ENCODE measurements at regions not wholly inside any gene's neighbourhood (a gene's known extent, or its start where the extent isn't known, plus 50 kb on each side); places are given as distances from the start of the nearest gene placed in this dataset.

- TF ChIP-seq MYC (IDR thresholded peaks at IDR 0.05; ENCODE audit: low read depth, low read length) (no peak), MAX (IDR thresholded peaks at IDR 0.05; ENCODE audit: low read depth, low read length) (no peak), POLR2A (IDR thresholded peaks at IDR 0.05; ENCODE audit: extremely low read depth, insufficient read length) (no peak), CTCF (IDR thresholded peaks at IDR 0.05; ENCODE audit: low read depth, low read length) (no peak)
- DNase-seq (ENCODE audit: low read depth), result no peak
- H3K4me3 ChIP-seq (ENCODE audit: low read depth, low read length), result no peak overlapping the region
Measured at GRCh38 chr3:190721330-190721729, 141.2 kb downstream of the GMNC start.

- H3K4me3 ChIP-seq (ENCODE audit: low read depth, low read length), result no peak overlapping the region
- no peak for TF ChIP-seq CTCF (IDR thresholded peaks at IDR 0.05; ENCODE audit: low read depth, low read length)
- no peak for TF ChIP-seq POLR2A (IDR thresholded peaks at IDR 0.05; ENCODE audit: extremely low read depth, insufficient read length)
- TF ChIP-seq MAX (IDR thresholded peaks at IDR 0.05; ENCODE audit: low read depth, low read length), result no peak
- TF ChIP-seq MYC (IDR thresholded peaks at IDR 0.05; ENCODE audit: low read depth, low read length), result no peak
- DNase-seq (ENCODE audit: low read depth), result no peak
Measured at GRCh38 chr3:190718671-190719070, 143.8 kb downstream of the GMNC start.

GRCh38 chr3:190718097-190718496, 144.4 kb downstream of the GMNC start:
- no peak for DNase-seq (ENCODE audit: low read depth)
- H3K4me3 ChIP-seq (ENCODE audit: low read depth, low read length), result no peak overlapping the region
- TF ChIP-seq MYC (IDR thresholded peaks at IDR 0.05; ENCODE audit: low read depth, low read length) (no peak), CTCF (IDR thresholded peaks at IDR 0.05; ENCODE audit: low read depth, low read length) (no peak), POLR2A (IDR thresholded peaks at IDR 0.05; ENCODE audit: extremely low read depth, insufficient read length) (no peak), MAX (IDR thresholded peaks at IDR 0.05; ENCODE audit: low read depth, low read length) (no peak)

GRCh38 chr3:190716961-190717360, 145.5 kb downstream of the GMNC start:
- DNase-seq (ENCODE audit: low read depth), result no peak
- no peak overlapping the region for H3K4me3 ChIP-seq (ENCODE audit: low read depth, low read length)
- TF ChIP-seq POLR2A (IDR thresholded peaks at IDR 0.05; ENCODE audit: extremely low read depth, insufficient read length) (no peak), CTCF (IDR thresholded peaks at IDR 0.05; ENCODE audit: low read depth, low read length) (no peak), MAX (IDR thresholded peaks at IDR 0.05; ENCODE audit: low read depth, low read length) (no peak), MYC (IDR thresholded peaks at IDR 0.05; ENCODE audit: low read depth, low read length) (no peak)

GRCh38 chr3:190716211-190716610, 146.3 kb downstream of the GMNC start:
- no peak overlapping the region for H3K4me3 ChIP-seq (ENCODE audit: low read depth, low read length)
- DNase-seq (ENCODE audit: low read depth), result no peak
- TF ChIP-seq MAX (IDR thresholded peaks at IDR 0.05; ENCODE audit: low read depth, low read length), result no peak
- TF ChIP-seq POLR2A (IDR thresholded peaks at IDR 0.05; ENCODE audit: extremely low read depth, insufficient read length), result no peak
- no peak for TF ChIP-seq MYC (IDR thresholded peaks at IDR 0.05; ENCODE audit: low read depth, low read length)

GRCh38 chr3:190710723-190711122, 151.8 kb downstream of the GMNC start:
- no peak overlapping the region for H3K4me3 ChIP-seq (ENCODE audit: low read depth, low read length)
- TF ChIP-seq CTCF (IDR thresholded peaks at IDR 0.05; ENCODE audit: low read depth, low read length), result no peak
- no peak for TF ChIP-seq MYC (IDR thresholded peaks at IDR 0.05; ENCODE audit: low read depth, low read length)
- TF ChIP-seq POLR2A (IDR thresholded peaks at IDR 0.05; ENCODE audit: extremely low read depth, insufficient read length), result no peak
- no peak for TF ChIP-seq MAX (IDR thresholded peaks at IDR 0.05; ENCODE audit: low read depth, low read length)
- no peak for DNase-seq (ENCODE audit: low read depth)

All from NB4 (cell line).